ENCODE measurements at regions not wholly inside any gene's neighbourhood (a gene's known extent, or its start where the extent isn't known, plus 50 kb on each side); places are given as distances from the start of the nearest gene placed in this dataset.

- TF ChIP-seq CTCF (IDR thresholded peaks at IDR 0.05), result no peak
- no peak for TF ChIP-seq POLR2A (IDR thresholded peaks at IDR 0.05)
- no peak for TF ChIP-seq POLR2AphosphoS5 (IDR thresholded peaks at IDR 0.05)
These were observed 109.8 kb upstream of the FGF3 start for GRCh38 chr11:69928975-69929374.

Measured in breast epithelium (tissue), 3 donors.